ENCODE measurements at regions not wholly inside any gene's neighbourhood (a gene's known extent, or its start where the extent isn't known, plus 50 kb on each side); places are given as distances from the start of the nearest gene placed in this dataset.

DNA sequence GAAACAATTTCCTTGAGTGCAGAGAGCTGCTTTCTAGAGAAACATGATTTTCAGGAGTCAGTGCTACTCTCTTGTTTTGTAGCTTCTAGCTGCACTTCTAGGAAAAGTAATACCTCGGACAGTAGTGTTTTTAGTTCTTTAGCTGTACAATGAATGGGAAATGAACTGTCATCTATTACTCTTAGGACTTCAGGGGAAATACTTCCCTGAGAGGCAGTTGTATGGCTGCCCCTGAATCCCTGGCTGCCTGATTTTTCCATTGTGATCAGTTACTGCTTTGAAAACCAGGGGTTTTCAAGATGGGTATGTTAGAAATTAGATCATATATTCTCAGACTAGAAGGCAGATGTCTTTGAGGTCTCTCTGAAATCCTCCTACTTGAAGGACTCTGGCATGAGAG lies 200.3 kb upstream of the SEMA6D start:
- TF ChIP-seq HDAC2 (IDR thresholded peaks at IDR 0.05) (no peak), ESRRA (IDR thresholded peaks at IDR 0.05; ENCODE audit: low read length) (no peak), EZH2 (IDR thresholded peaks at IDR 0.05; ENCODE audit: borderline replicate concordance, control insufficient read depth, low read depth, low read length) (no peak)
- TF ChIP-seq, protein P1, sequence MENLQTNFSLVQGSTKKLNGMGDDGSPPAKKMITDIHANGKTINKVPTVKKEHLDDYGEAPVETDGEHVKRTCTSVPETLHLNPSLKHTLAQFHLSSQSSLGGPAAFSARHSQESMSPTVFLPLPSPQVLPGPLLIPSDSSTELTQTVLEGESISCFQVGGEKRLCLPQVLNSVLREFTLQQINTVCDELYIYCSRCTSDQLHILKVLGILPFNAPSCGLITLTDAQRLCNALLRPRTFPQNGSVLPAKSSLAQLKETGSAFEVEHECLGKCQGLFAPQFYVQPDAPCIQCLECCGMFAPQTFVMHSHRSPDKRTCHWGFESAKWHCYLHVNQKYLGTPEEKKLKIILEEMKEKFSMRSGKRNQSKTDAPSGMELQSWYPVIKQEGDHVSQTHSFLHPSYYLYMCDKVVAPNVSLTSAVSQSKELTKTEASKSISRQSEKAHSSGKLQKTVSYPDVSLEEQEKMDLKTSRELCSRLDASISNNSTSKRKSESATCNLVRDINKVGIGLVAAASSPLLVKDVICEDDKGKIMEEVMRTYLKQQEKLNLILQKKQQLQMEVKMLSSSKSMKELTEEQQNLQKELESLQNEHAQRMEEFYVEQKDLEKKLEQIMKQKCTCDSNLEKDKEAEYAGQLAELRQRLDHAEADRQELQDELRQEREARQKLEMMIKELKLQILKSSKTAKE (IDR thresholded peaks at IDR 0.05; ENCODE audit: low read depth, poor library complexity, severe bottlenecking), result no peak

Measured in GM12878 (cell line).